ENCODE measurements at regions not wholly inside any gene's neighbourhood (a gene's known extent, or its start where the extent isn't known, plus 50 kb on each side); places are given as distances from the start of the nearest gene placed in this dataset.

GRCh38 chr4:20096911-20097310 is 154.8 kb upstream of the SLIT2 start:
- no peak overlapping the region for H3K4me3 ChIP-seq
- H3K36me3 ChIP-seq, result no peaks in the 10 kb centered on the region
- H3K27ac ChIP-seq, result no peak overlapping the region
- no peaks in the 10 kb centered on the region for H3K27me3 ChIP-seq
- DNase-seq, result no peak
- no peaks in the 10 kb centered on the region for H3K9me3 ChIP-seq
- intact Hi-C loops (cut with DNase I; ENCODE audit: low total_unique reads), result no loop called here
- no peak for TF ChIP-seq POLR2AphosphoS5 (IDR thresholded peaks at IDR 0.05)
- no peak for TF ChIP-seq POLR2A (IDR thresholded peaks at IDR 0.05)
- TF ChIP-seq EP300 (IDR thresholded peaks at IDR 0.05), result no peak
- no peak for TF ChIP-seq CTCF (IDR thresholded peaks at IDR 0.05)
- 72 to 88% (median 74%) methylated on average over 2 of the region's 2 CpGs for WGBS, 5 donors
- no peaks in the 10 kb centered on the region for H3K4me1 ChIP-seq

GRCh38 chr4:20095805-20096541 is 155.7 kb upstream of the SLIT2 start:
- no peak overlapping the region for H3K4me3 ChIP-seq
- DNase-seq, result no peak
- H3K9me3 ChIP-seq, result no peaks in the 10 kb centered on the region
- no peaks in the 10 kb centered on the region for H3K27me3 ChIP-seq
- 75 to 84% (median 78%) methylated on average over 4 of the region's 4 CpGs for WGBS, 5 donors
- intact Hi-C loops (cut with DNase I; ENCODE audit: low total_unique reads), result no loop called here
- no peaks in the 10 kb centered on the region for H3K36me3 ChIP-seq
- no peak overlapping the region for H3K27ac ChIP-seq
- TF ChIP-seq POLR2AphosphoS5 (IDR thresholded peaks at IDR 0.05) (no peak), POLR2A (IDR thresholded peaks at IDR 0.05) (no peak), EP300 (IDR thresholded peaks at IDR 0.05) (no peak), CTCF (IDR thresholded peaks at IDR 0.05) (no peak)
- no peaks in the 10 kb centered on the region for H3K4me1 ChIP-seq

DNA sequence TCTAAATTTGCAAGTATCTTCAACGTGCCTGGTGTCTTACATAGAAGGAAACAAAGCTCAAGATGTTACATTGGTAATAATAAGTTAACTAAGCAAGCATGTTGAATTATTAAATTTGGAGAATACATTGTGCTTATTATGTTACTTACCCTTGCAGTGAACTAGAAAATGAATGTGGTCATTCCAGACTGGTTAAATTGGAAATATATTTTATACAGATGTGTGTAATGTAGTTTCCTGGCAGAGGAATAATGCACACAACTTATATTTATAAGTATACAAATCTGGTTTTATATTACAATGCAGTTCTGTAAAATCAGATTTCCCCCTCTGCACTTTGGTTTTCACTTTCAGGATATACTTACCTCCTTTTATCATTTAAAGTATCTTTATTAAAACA is 159.9 kb upstream of the SLIT2 start:
- WGBS, 5 donors, result 26 to 46% (median 33%) methylated on average over 1 of the region's 1 CpG
- Histone ChIP-seq H3K4me3 (no peak overlapping the region), H3K36me3 (no peaks in the 10 kb centered on the region), H3K4me1 (no peaks in the 10 kb centered on the region), H3K27me3 (no peaks in the 10 kb centered on the region), H3K27ac (no peak overlapping the region), H3K9me3 (no peaks in the 10 kb centered on the region)
- TF ChIP-seq CTCF (IDR thresholded peaks at IDR 0.05) (no peak), POLR2A (IDR thresholded peaks at IDR 0.05) (no peak), EP300 (IDR thresholded peaks at IDR 0.05) (no peak), POLR2AphosphoS5 (IDR thresholded peaks at IDR 0.05) (no peak)
- DNase-seq, result no peak
- intact Hi-C loops (cut with DNase I; ENCODE audit: low total_unique reads), result no loop called here

DNA sequence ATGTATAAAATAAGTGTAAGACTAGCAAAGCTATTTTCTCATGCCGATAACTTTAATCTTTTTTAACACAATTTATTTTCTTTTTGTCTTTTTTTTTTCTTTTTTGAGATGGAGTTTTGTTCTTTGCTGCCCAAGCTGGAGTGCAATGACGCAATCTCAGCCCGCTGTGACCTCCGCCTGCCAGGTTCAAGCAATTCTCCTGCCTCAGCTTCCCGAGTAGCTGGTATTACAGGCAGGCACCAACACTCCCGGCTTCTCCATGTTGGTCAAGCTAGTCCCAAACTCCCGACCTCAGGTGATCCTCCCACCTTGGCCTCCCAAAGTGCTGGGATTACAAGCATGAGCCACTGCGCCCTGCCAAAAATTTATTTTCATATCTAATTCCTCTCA is 164.2 kb upstream of the SLIT2 start:
- DNase-seq, result no peak
- WGBS, 5 donors, result 86 to 94% (median 91%) methylated on average over 8 of the region's 8 CpGs
- no peaks in the 10 kb centered on the region for H3K9me3 ChIP-seq
- no peaks in the 10 kb centered on the region for H3K36me3 ChIP-seq
- intact Hi-C loops (cut with DNase I; ENCODE audit: low total_unique reads), result no loop called here
- H3K27me3 ChIP-seq, result no peaks in the 10 kb centered on the region
- TF ChIP-seq EP300 (IDR thresholded peaks at IDR 0.05), result no peak
- no peak for TF ChIP-seq CTCF (IDR thresholded peaks at IDR 0.05)
- TF ChIP-seq POLR2AphosphoS5 (IDR thresholded peaks at IDR 0.05), result no peak
- TF ChIP-seq POLR2A (IDR thresholded peaks at IDR 0.05), result no peak
- H3K4me3 ChIP-seq, result no peak overlapping the region
- H3K27ac ChIP-seq, result no peak overlapping the region
- no peaks in the 10 kb centered on the region for H3K4me1 ChIP-seq
